ENCODE measurements at regions not wholly inside any gene's neighbourhood (a gene's known extent, or its start where the extent isn't known, plus 50 kb on each side); places are given as distances from the start of the nearest gene placed in this dataset.

GRCh38 chr6:12505486-12505885 is 211.1 kb upstream of the PHACTR1 start:
- no peak for TF ChIP-seq CTCF (IDR thresholded peaks at IDR 0.05; ENCODE audit: extremely low read depth, missing control alignments)
- no peak for DNase-seq (ENCODE audit: low spot score)

- no peak for DNase-seq (ENCODE audit: low spot score)
Measured at GRCh38 chr6:12506159-12506558, 210.4 kb upstream of the PHACTR1 start.

GRCh38 chr6:12507636-12508035 is 208.9 kb upstream of the PHACTR1 start:
- no peak for DNase-seq (ENCODE audit: low spot score)
- TF ChIP-seq CTCF (IDR thresholded peaks at IDR 0.05; ENCODE audit: extremely low read depth, missing control alignments), result no peak

More at GRCh38 chr6:12506159-12506558, 210.4 kb upstream of the PHACTR1 start:
- no peak for TF ChIP-seq CTCF (IDR thresholded peaks at IDR 0.05; ENCODE audit: extremely low read depth, missing control alignments)

GRCh38 chr6:12508553-12508952 is 208.0 kb upstream of the PHACTR1 start:
- DNase-seq (ENCODE audit: low spot score), result no peak
- TF ChIP-seq CTCF (IDR thresholded peaks at IDR 0.05; ENCODE audit: extremely low read depth, missing control alignments), result no peak

DNA sequence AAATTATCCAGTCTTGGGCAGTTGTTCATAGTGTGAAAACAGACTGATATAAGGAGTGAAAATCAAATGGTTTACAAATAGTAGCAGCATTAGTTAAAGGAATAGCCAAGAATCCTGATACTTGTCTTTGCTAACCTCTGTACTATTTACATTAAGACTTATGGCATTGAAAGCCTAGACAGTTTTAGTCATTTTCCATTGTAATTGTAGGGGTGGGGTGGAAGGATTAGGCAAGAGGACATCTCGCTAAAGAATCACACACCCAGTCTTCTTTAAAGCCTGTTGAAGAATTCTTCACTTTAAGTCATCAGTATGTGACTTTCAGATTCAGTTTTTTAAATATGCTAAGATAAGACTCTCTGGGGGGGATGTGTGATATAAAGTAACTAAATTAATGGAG is 207.5 kb upstream of the PHACTR1 start:
- no peak for DNase-seq (ENCODE audit: low spot score)
- no peak for TF ChIP-seq CTCF (IDR thresholded peaks at IDR 0.05; ENCODE audit: extremely low read depth, missing control alignments)

- no peak for TF ChIP-seq CTCF (IDR thresholded peaks at IDR 0.05; ENCODE audit: extremely low read depth, missing control alignments)
- DNase-seq (ENCODE audit: low spot score), result peak; percentile 48
Measured at GRCh38 chr6:12516070-12516469, 200.5 kb upstream of the PHACTR1 start.

GRCh38 chr6:12522347-12522746 is 194.2 kb upstream of the PHACTR1 start:
- DNase-seq (ENCODE audit: low spot score), result no peak
- no peak for TF ChIP-seq CTCF (IDR thresholded peaks at IDR 0.05; ENCODE audit: extremely low read depth, missing control alignments)

All from GM20000 (cell line).